ENCODE measurements at regions not wholly inside any gene's neighbourhood (a gene's known extent, or its start where the extent isn't known, plus 50 kb on each side); places are given as distances from the start of the nearest gene placed in this dataset.

GRCh38 chr7:10672186-10672585 lies 301.5 kb upstream of the PHF14 start:
- Histone ChIP-seq H3K36me3 (ENCODE audit: low read length) (no peaks in the 10 kb centered on the region), H3K79me2 (ENCODE audit: insufficient read depth, low read length) (no peaks in the 10 kb centered on the region), H3K4me2 (ENCODE audit: low read depth, low read length, poor library complexity, severe bottlenecking) (no peak overlapping the region), H3K27ac (ENCODE audit: low read depth, low read length) (no peak overlapping the region), H2AFZ (ENCODE audit: low read depth, low read length, severe bottlenecking) (no peak overlapping the region), H3K27me3 (ENCODE audit: low read length) (no peaks in the 10 kb centered on the region), H4K20me1 (ENCODE audit: low read depth, low read length) (no peaks in the 10 kb centered on the region), H3F3A (ENCODE audit: insufficient read depth) (no peaks in the 10 kb centered on the region), H3K4me3 (ENCODE audit: insufficient read depth, low read length, poor library complexity, severe bottlenecking) (no peak overlapping the region), H3K9me3 (ENCODE audit: insufficient read depth, low read length) (no peaks in the 10 kb centered on the region), H3K9me2 (replicated peaks; ENCODE audit: insufficient read depth, low read length) (no peaks in the 10 kb centered on the region), H3K9ac (ENCODE audit: low read length) (no peak overlapping the region)
- no peak for TF ChIP-seq EZH2phosphoT487 (conservative IDR thresholded peaks at IDR 0.05; ENCODE audit: low read length)

DNA sequence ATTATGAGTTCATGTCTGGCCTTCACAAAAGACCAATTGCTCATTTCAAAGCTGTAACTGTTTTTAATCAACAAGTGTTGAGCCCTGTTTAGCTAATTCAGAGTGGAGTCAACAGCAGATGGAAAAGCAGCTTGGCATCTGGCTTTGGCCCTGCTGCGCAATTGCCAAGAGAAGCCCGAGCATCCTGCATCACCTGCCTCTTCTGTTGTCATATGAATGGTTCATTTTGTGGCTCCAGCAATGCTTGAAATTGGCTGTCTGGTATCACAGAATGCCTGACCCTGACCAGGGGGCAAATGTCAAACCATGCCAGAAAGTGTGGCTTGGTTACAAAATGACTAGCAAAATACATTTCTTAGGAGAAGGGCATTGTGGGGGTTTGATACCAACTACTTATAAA lies 296.5 kb upstream of the PHF14 start:
- no peaks in the 10 kb centered on the region for H3K27me3 ChIP-seq (ENCODE audit: low read length)
- H3K36me3 ChIP-seq (ENCODE audit: low read length): no peaks in the 10 kb centered on the region
- H3K9me2 ChIP-seq (replicated peaks; ENCODE audit: insufficient read depth, low read length): no peaks in the 10 kb centered on the region
- H3K4me2 ChIP-seq (ENCODE audit: low read depth, low read length, poor library complexity, severe bottlenecking): no peak overlapping the region
- H3K9ac ChIP-seq (ENCODE audit: low read length): no peak overlapping the region
- no peaks in the 10 kb centered on the region for H3F3A ChIP-seq (ENCODE audit: insufficient read depth)
- no peaks in the 10 kb centered on the region for H3K9me3 ChIP-seq (ENCODE audit: insufficient read depth, low read length)
- no peak for TF ChIP-seq EZH2phosphoT487 (conservative IDR thresholded peaks at IDR 0.05; ENCODE audit: low read length)
- TF ChIP-seq, protein P1, sequence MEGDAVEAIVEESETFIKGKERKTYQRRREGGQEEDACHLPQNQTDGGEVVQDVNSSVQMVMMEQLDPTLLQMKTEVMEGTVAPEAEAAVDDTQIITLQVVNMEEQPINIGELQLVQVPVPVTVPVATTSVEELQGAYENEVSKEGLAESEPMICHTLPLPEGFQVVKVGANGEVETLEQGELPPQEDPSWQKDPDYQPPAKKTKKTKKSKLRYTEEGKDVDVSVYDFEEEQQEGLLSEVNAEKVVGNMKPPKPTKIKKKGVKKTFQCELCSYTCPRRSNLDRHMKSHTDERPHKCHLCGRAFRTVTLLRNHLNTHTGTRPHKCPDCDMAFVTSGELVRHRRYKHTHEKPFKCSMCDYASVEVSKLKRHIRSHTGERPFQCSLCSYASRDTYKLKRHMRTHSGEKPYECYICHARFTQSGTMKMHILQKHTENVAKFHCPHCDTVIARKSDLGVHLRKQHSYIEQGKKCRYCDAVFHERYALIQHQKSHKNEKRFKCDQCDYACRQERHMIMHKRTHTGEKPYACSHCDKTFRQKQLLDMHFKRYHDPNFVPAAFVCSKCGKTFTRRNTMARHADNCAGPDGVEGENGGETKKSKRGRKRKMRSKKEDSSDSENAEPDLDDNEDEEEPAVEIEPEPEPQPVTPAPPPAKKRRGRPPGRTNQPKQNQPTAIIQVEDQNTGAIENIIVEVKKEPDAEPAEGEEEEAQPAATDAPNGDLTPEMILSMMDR (IDR thresholded peaks at IDR 0.05; ENCODE audit: insufficient read depth, low read length, poor library complexity, severe bottlenecking): no peak
- no peak overlapping the region for H3K27ac ChIP-seq (ENCODE audit: low read depth, low read length)
- H2AFZ ChIP-seq (ENCODE audit: low read depth, low read length, severe bottlenecking): no peak overlapping the region
- no peak overlapping the region for H3K4me3 ChIP-seq (ENCODE audit: insufficient read depth, low read length, poor library complexity, severe bottlenecking)
- no peaks in the 10 kb centered on the region for H3K79me2 ChIP-seq (ENCODE audit: insufficient read depth, low read length)
- H4K20me1 ChIP-seq (ENCODE audit: low read depth, low read length): no peaks in the 10 kb centered on the region

- no peak overlapping the region for H3K4me2 ChIP-seq (ENCODE audit: low read depth, low read length, poor library complexity, severe bottlenecking)
- H3K27me3 ChIP-seq (ENCODE audit: low read length): no peaks in the 10 kb centered on the region
- no peak overlapping the region for H3K27ac ChIP-seq (ENCODE audit: low read depth, low read length)
- TF ChIP-seq, protein P1 (IDR thresholded peaks at IDR 0.05; ENCODE audit: insufficient read depth, low read length, poor library complexity, severe bottlenecking): no peak
- no peak for TF ChIP-seq EZH2phosphoT487 (conservative IDR thresholded peaks at IDR 0.05; ENCODE audit: low read length)
- H3K36me3 ChIP-seq (ENCODE audit: low read length): no peaks in the 10 kb centered on the region
- no peaks in the 10 kb centered on the region for H3K9me2 ChIP-seq (replicated peaks; ENCODE audit: insufficient read depth, low read length)
- no peak overlapping the region for H2AFZ ChIP-seq (ENCODE audit: low read depth, low read length, severe bottlenecking)
- H3K9me3 ChIP-seq (ENCODE audit: insufficient read depth, low read length): no peaks in the 10 kb centered on the region
- no peaks in the 10 kb centered on the region for H3F3A ChIP-seq (ENCODE audit: insufficient read depth)
- no peak overlapping the region for H3K4me3 ChIP-seq (ENCODE audit: insufficient read depth, low read length, poor library complexity, severe bottlenecking)
- H3K79me2 ChIP-seq (ENCODE audit: insufficient read depth, low read length): no peaks in the 10 kb centered on the region
- H4K20me1 ChIP-seq (ENCODE audit: low read depth, low read length): no peaks in the 10 kb centered on the region
- H3K9ac ChIP-seq (ENCODE audit: low read length): no peak overlapping the region
Measured at GRCh38 chr7:10677668-10678232, 295.9 kb upstream of the PHF14 start.

DNA sequence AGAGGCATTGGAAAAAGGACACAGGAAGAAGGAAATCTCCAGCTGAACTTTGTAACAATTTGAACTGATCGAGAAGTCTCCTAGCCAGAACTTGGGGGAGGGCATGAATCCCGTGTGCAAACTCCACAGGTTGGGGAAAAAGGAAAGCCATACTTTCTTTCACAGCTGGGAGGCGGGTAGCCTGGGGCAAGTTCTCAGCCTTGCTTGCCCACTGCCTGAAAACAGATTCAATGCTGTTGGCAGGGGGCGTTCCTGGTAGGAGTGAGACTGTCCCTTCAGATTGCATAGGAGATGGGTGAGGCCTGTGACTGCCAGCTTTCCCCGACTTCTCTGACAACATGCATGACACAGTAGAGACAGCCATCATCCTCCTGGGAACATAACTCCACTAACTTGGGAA lies 289.1 kb upstream of the PHF14 start:
- no peaks in the 10 kb centered on the region for H4K20me1 ChIP-seq (ENCODE audit: low read depth, low read length)
- H3F3A ChIP-seq (ENCODE audit: insufficient read depth): no peaks in the 10 kb centered on the region
- H3K27ac ChIP-seq (ENCODE audit: low read depth, low read length): no peak overlapping the region
- no peaks in the 10 kb centered on the region for H3K9me2 ChIP-seq (replicated peaks; ENCODE audit: insufficient read depth, low read length)
- no peak overlapping the region for H2AFZ ChIP-seq (ENCODE audit: low read depth, low read length, severe bottlenecking)
- no peaks in the 10 kb centered on the region for H3K27me3 ChIP-seq (ENCODE audit: low read length)
- H3K4me2 ChIP-seq (ENCODE audit: low read depth, low read length, poor library complexity, severe bottlenecking): no peak overlapping the region
- H3K4me3 ChIP-seq (ENCODE audit: insufficient read depth, low read length, poor library complexity, severe bottlenecking): no peak overlapping the region
- no peak for TF ChIP-seq EZH2phosphoT487 (conservative IDR thresholded peaks at IDR 0.05; ENCODE audit: low read length)
- TF ChIP-seq, protein P1 (IDR thresholded peaks at IDR 0.05; ENCODE audit: insufficient read depth, low read length, poor library complexity, severe bottlenecking): no peak
- H3K9me3 ChIP-seq (ENCODE audit: insufficient read depth, low read length): no peaks in the 10 kb centered on the region
- H3K79me2 ChIP-seq (ENCODE audit: insufficient read depth, low read length): no peaks in the 10 kb centered on the region
- H3K9ac ChIP-seq (ENCODE audit: low read length): no peak overlapping the region
- no peaks in the 10 kb centered on the region for H3K36me3 ChIP-seq (ENCODE audit: low read length)
